T-helper 2 cell treated with Interferon-gamma antibody and Interleukin-4, amounts not matched to agents 100 ng/mL and 5 ng/mL, for 36 hours (primary cell): ENCODE measurements at regions not wholly inside any gene's neighbourhood (a gene's known extent, or its start where the extent isn't known, plus 50 kb on each side); places are given as distances from the start of the nearest gene placed in this dataset.

Experiments used
- intact Hi-C: fragments of 100-400 bp; cut with micrococcal nuclease; formaldehyde crosslinking; loops from one replicate; pipeline ENCODE4 v1.15.1; 2023

DNA sequence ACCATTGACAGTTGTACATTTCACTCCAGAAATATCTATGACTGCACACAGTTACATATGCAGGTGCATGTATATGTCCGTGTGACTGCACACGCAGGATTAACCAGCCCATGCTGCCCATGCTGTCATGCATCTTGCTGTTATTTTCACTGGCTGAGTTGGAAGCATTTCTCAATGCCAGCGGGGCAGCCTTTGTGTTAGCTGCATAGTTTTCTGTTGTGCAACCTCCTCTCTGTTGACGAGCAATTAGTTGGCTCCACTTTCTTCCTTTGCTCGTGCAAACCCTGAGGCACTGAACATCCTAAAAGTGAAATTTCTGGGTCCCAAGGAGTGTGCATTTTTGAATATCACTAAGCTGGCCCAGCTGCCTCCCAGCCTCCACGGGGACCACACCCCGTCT is 133.4 kb upstream of the GLI2 start:
- intact Hi-C loops: no loop called here

DNA sequence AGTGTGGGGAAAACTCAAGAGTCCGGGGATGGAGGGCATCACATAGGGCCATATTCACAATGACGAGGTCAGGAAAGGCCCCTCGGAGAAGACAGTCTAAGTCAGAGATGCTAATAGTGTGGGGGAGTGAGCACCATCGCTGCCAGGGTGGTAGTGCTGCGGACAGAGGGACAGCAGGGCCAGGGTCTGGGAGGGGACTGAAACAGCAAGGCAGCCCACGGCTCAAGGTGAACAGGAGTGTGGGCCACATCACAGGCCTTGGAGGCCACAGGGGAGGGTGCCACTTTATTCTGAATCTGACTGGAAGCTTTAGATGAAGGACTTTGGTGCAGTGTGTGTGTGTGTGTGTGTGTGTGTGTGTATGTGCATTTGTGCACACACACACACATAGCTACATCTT is 130.9 kb upstream of the GLI2 start:
- intact Hi-C loops: no loop called here

DNA sequence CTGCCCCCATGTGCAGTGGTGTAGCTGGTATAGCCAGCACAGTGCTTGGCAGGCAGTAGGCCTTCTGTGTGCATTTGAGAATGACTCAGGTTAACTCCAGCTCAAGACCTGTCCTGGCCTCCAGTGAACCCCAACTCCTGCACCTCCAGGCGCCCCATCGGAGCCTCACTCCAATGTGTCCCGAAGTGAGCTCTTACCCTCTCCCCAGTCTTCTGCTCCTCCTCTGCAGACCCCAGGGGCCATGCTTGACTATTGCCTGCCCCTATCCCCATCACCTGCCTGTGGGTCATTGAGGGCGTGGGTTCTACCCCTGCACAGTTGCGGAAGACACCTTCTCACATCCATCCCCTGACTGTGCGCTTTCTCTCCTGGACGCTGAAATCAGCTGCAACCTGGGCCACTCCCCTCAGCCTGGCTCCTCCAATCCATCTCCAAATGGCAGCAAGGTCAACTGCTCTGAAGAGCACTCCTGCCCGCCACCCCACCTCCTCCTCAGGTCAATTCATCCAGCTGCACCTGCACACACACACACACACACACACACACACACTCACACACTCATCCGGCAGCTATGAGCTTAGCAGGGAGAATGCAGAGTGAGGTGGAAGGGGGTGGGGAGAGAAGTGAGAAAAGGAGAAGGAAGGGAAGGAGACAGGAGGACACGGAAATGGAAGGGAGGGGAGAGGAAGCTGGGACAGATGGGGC is 130.3 kb upstream of the GLI2 start:
- intact Hi-C loops: no loop called here

DNA sequence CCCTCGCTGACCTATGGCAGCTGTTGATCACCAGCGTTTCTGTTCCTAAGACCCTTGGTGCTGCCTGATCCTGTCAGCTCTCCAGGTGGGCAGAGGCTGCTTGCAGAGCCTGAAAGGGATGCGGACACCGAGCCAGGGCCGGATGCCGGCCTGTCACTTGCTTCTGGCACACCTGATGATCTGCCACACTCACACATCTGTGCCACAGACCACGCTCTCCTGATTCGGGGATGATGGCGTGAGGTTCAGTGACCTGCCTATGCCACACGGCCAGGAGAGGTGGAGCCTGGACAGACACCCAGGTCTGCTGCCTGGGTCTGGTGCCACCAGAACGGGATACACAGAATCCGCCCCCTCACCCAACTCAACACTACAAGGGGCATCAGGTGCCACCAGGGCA is 129.4 kb upstream of the GLI2 start:
- intact Hi-C loops: no loop called here

DNA sequence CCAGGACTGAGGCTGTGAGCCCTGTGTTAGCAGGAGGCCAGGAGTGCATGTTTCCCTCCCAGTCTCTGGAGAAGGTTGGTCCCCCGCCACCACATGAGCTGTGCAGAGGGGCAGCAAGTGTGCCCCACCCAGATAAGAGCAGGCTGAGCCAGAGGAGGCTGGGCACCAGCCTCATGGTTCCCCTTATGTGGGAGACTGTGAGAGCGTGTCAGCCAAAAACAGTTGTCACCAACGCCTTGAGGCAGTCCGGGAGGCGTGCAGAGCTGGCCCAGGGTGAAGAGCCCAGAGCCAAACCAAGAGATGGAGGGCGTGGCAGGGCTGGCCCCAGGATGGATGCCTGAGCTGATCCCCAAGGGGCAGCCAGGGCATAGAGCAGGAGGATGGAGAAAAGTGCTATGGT is 128.7 kb upstream of the GLI2 start:
- intact Hi-C loops: no loop called here

DNA sequence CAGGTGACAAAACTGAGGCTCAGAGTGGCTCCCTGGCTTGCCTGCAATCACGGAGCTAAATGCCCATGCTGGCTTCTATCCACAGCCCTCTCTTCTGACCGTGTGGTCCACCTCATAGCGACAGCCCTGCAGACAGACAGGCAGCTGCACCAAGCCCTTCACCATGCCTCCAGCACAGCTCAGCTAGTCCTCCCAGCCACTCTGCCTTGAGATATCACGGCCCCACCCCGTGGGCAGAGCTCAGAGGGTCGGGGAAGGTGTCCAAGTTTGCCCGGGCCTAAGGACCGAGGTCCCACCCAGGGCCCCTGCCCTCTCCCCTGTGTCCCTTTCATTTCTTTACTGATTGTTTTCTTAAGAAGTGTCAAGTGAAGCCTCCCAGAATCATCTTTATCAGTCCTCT is 128.2 kb upstream of the GLI2 start:
- intact Hi-C loops: no loop called here

DNA sequence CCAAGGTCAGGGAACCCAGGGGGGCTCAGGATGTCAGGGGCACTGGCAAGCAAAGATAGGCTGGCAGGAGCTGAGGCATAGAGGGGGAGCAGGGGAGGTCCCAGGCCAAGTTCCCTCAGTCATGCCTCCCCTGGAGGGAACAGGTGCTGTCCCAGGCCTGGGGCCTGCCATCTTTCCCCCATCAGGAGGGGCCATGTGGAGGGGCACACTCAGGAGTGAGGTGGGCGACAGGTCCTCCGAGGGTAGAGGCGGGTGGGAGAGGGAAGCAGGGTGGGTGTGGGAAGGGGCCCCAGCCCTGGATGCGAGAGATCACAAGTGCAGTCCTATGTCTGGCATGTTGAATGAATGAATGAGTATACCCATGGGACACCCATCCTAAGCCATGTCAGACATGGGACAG is 127.7 kb upstream of the GLI2 start:
- intact Hi-C loops: no loop called here

DNA sequence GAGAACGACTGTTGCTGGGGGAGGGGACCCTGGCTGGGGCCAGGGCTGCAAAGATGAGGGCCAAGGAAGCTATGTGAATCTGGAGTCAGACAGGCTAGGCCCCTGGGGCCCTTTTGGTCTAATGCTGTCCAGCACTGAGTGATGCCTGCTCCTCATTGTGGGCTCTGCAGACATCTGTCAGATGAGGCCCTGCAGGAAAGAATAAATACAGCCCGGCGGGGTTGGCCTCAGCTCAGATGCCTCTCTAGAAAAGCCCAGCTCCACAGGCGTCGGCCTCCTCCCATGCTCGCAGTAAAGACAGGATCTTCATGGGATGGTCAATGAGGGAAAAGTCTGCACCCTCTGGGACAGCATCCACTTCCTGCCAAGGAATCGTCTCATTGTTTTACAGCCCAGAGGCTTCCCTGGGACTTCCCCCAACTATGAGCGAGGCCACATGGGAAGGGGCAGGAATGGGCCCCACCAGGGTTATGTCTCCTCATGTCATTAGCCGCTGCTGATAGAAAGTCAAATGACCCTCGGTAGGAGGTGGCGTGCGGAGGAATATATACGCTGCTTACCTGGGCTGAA is 125.8 kb upstream of the GLI2 start:
- intact Hi-C loops: no loop called here

DNA sequence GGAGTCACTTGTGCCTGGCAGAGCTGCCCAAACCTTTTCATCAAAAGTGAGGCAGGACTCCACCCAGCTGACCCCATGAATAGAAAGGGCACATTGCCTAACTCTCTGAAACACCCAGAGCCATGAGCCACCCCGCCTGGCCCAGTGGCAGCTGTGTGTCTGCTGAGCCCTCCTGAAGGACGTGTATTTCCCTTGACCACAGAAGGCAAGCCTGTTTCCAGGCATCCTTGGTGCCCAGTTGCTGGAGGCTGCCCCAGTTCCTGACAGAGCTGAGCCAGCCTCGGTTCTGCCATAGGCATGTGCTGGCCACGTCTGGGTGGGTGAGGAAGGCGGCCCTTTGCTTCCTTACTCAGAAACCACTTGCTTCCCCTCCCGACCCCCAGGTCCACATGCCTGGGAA is 124.7 kb upstream of the GLI2 start:
- intact Hi-C loops: no loop called here

DNA sequence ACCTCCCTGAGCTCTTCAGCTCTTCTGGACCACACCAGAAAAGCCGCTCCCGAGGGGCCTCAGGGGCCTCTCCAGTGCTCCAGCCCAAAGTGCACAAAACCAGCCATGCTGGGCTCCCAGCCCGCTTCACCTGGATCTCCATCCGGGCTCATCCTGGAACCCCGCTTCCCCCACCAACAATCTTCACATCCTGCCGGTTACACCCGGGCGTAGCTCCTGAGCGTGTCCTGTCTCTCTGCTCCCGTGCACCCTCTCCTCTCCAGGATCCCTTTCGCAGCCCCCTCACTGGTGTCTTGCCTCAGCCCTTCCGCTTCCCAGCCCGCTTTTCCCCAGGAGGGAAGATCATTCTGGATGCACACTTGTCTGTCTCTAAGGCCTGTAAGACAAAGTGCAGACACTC is 123.7 kb upstream of the GLI2 start:
- intact Hi-C loops: no loop called here

DNA sequence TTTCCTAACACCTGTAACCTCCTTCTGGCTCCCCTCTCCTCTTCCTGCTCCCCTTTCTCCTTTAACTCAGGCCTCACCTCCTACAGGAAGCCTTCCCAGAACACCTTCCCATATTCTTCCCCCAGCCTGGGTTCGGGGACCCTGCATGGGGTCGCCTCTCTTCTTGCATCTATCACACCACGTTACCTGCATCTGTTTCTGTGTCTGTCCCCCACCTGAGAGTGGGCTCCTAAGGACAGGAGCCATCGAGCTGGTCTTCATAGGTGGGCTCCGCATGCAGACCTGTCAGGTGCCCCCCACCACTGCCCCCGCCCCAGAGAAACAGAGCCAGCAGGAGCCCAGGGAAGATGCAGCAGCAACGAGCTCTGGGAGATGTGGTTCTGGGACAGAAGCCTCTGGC is 123.2 kb upstream of the GLI2 start:
- intact Hi-C loops: no loop called here

DNA sequence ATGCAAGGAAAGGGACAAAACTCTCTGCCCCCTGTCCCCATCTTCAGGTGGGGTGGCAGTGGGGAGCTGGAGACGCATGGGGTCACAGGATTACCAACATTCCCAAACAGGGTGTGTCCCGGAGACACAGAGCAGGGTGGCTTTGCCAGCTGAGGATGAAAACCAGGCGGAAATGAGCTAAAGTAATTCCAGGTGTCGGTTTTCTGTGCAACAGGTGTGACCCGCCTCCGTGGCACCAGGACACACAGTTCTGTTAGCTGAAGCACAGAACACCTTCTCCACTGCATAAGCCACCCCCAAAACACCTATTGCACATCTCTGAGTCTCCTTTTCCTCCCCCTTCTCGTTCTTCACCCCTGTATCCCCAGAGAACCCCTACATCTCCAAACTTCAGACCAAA is 122.7 kb upstream of the GLI2 start:
- intact Hi-C loops: no loop called here

DNA sequence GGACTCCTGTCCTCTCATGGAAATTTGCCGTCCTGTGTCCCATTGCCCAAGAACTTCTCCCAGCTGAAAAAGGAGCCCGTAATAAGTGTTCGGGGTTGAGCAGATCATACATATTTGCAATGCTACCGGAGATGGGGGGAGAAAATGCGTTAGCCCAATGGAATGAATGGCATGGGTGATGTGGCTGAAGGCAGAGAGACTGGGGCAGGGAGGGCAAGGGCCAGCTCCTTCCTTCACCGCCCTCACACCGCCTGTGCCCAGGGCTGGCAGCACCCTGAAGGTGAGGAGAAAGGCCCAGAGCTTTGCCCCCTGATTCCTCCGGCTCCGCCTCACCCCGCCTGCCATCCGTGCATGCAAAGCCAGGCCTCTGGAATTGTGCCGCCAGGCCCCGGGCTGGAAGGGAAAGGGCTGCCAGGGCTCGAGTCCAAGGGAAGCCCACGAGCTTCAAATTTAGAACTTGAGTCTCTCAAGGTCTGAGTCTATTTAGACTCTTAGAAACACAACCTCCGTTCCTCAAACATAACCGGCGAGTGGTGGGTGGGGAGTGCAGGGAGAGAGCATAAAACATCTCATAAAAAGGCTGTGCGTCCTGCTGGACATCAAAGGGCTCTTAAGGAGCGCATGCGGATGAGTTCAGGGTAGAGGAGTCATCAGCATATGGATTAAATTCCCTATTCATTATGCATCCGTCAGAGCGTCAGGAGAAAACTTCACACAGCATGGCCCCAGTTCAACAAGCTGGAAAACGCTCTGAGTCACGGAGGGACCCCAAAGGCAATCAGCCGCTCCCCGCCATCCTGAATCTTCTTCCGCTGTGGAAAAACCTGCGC is 121.7 kb upstream of the GLI2 start:
- intact Hi-C loops: no loop called here

DNA sequence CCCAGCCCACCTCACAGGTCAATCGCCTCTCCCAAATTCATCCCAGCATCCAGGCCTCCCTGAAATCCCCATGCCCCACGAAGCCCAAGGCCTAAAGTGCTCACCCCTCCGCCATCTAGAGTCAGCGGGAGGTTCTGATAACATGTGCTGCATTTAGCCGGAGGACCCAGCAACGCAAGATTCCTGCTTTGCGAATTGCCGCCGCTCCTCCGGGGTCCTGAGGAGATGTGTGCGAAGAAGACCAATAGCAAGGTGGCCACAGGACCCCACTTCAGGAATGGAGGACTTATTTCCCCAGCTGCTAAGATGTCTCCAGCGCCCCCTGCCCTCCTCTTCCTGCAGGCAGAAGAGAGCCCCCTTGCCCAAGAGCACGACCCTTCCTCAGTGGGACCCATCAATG is 120.8 kb upstream of the GLI2 start:
- intact Hi-C loops: no loop called here

DNA sequence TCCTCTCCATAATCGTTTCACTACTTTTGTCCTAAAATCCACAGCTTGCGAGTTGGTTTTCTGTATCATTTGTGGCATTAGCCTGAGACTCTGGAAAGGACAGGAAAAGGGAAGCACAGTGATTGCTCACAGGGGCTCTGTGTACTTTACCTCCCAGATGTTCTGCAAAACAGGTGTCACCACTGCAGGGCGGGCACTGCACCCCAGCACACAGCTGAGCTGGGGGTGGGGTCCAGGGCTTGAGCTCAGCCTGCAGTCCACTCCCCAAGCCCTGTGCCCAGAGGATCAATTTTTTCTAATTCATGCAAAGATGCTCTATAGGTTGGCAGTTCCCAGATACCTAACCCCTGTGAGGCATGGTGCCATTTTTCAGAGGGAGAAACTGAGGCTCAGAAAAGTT is 119.4 kb upstream of the GLI2 start:
- intact Hi-C loops: no loop called here

DNA sequence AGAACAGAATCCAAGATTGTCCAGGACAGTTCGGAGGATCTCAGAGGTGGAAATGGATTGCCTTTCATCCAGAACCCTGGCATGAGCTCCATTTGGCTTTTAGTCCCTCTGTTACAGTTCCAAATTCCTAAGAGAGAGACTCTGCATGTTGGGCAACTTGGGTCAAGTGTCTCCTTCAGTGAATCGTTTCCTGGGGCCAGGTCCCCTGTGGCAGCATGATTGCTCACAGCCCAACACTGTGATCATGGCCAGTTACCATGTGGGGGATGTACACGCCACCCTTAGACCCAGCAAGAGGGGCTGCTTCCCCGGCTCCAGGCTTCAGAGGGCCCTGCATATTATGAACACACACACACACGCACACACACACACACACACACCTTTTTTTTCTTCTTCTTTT is 118.6 kb upstream of the GLI2 start:
- intact Hi-C loops: no loop called here

DNA sequence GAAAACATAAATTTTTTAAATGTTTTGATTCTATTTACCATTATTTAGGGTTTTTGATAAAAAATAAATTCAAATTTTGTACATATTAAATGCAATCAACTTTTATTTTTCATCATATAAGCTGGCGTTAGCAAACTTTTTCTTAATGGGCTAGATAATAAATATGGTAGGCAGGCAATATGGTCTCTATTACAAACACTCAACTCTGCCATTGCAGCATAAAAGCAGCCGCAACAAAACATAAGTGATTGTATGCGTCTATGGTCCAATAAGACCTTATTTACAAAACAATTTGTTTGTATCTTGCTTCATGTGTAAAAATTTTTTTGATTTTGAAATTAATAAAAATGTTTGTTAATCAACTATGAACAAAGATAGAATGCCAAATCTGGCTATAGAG is 116.8 kb upstream of the GLI2 start:
- intact Hi-C loops: no loop called here

DNA sequence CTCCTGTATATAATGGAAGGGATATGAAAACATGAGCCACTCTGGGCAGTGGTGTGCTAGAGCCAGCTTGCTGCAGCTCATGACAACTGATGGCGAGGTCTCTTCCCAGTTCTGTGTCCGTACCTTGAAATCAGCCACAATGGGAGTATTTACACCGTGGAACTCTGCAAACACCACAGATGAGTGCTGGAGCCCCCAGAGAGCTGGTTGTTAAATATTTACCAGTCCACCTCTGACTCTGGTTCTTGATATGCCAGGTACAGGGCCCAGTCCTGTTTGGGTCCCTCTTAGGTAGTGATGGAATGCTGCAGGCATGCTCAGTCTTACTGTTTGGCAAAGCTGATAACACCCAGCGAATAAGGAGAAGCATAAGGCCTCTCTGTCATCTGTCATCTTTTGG is 116.1 kb upstream of the GLI2 start:
- intact Hi-C loops: no loop called here

DNA sequence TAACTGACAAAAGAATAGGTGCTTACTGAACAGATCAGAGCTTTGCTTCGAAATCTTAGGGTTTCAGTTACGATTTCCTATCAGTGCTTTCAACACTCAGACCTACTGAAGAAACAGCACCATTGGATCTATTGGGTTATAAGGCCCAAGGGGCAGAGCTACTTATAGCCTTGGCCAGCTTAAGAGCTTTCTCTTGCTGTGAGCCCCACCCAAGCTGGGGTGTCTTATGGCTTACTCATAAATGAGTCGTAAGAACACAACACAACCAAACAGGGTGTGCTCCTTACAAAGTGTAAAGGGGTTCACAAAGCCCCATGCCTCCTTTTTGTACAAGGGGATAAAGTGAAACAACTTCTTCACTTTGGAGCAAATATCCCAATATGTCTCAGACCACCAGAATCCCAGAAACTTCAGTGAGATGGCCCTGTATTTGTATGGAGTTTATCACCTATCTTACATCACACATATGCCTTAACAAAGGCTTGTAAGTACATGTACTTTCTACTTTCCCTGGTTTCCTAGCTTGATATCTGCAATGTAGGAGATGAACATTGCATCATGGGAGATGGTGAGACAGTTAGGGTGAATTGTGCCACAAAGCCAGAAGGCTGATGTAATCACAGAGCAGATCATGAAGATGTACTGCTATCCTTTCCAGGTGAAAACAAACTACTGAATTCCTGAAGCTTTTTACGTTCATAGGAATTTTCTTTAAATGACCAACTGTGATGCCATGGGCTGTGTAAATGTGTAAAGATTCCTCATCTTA is 115.5 kb upstream of the GLI2 start:
- intact Hi-C loops: no loop called here

DNA sequence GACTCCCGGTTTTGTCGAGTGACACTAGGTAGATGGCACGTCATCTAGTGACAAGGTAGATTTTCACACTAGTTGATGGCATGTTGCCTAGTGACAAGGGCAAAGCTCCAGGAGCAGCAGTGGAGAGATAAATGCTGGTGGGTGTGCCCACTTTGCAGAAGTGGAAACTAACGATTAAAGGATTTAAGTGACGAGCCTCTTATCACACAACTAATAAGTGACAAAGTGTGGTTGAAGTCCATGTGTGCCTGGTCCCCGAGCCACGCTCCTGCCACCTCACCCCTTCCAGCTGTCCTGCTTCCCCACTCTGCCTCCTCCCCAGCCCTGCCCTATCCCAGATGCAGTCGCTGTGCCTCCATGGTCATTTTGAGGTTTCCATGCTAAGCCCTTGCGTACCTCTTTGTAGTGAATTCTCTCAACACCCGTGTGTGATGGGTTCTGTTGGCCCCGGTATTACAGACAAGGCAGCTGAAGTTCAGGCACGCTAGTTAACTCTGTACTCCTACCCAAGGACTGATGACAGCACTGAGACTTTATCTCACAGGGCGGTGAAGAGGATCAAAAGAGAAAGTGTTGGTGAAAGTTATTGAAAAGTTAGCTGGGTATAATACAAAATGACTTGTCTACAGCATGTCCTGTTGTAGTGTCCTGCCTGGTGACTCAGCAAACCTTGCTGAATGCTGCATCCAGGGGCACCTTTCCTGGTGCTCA is 113.4 kb upstream of the GLI2 start:
- intact Hi-C loops: no loop called here
